Lower lobe of right lung (tissue), 2 donors: ENCODE measurements at regions not wholly inside any gene's neighbourhood (a gene's known extent, or its start where the extent isn't known, plus 50 kb on each side); places are given as distances from the start of the nearest gene placed in this dataset.

Experiments used
- ATAC-seq, 2 donors: fragments of 200-7000 bp; cut with Tn5 transposase; one replicate each; pipeline ENCODE4 v1.9.1; 2020 to 2022; ENCODE audit warnings: mild to moderate bottlenecking in 2 of 2, moderate library complexity in 2 of 2
- DNase-seq: peaks from one replicate; pipeline ENCODE4 v3.0.0-alpha.2; 2020
- H3K27ac ChIP-seq: fragments of 200-600 bp; one replicate; pipeline ENCODE4 v1.8.0; 2022
- H3K27me3 ChIP-seq: fragments of 200-600 bp; one replicate; pipeline ENCODE4 v1.8.0; 2022; ENCODE audit warnings: low read depth
- H3K36me3 ChIP-seq: fragments of 200-600 bp; one replicate; pipeline ENCODE4 v1.8.0; 2022; ENCODE audit warnings: mild to moderate bottlenecking
- H3K4me1 ChIP-seq: fragments of 200-600 bp; one replicate; pipeline ENCODE4 v1.8.0; 2022
- H3K4me3 ChIP-seq: fragments of 200-600 bp; one replicate; pipeline ENCODE4 v1.8.0; 2022; ENCODE audit warnings: mild to moderate bottlenecking
- H3K9me3 ChIP-seq: fragments of 200-600 bp; one replicate; pipeline ENCODE4 v1.8.0; 2022
- intact Hi-C: fragments of 100-400 bp; cut with DNase I; formaldehyde crosslinking; loops from one replicate; pipeline ENCODE4 v1.11.0; 2022
- TF ChIP-seq, protein P1 (sequence below): fragments of 200-600 bp; IDR thresholded peaks from one replicate; pipeline ENCODE4 v1.8.0; 2022; ENCODE audit warnings: antibody characterized with exemption, mild to moderate bottlenecking
- donor health status: DM: no; HTN: yes; CAD: no; lungs with severe emphysema.

DNA sequence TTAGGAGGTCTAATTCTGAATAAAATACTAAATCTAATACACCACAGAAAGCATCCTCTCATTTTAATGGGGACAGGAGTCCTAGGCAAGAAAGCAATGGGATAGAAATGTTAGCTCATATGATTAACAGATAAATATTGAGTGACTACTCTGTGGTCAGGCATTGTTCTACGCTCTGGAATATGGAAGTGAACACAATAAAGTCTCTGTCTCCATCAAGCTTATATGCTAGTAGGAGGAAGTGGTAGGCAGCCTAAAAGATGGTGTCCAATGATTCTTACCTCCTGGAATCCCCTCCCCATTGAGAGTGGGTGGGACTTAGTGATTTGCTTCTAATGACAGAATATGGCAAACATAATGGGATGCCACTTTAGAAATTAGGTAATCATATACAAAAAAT is 160.3 kb upstream of the PDGFD start:
- H3K9me3 ChIP-seq = no peaks in the 10 kb centered on the region
- TF ChIP-seq, protein P1, sequence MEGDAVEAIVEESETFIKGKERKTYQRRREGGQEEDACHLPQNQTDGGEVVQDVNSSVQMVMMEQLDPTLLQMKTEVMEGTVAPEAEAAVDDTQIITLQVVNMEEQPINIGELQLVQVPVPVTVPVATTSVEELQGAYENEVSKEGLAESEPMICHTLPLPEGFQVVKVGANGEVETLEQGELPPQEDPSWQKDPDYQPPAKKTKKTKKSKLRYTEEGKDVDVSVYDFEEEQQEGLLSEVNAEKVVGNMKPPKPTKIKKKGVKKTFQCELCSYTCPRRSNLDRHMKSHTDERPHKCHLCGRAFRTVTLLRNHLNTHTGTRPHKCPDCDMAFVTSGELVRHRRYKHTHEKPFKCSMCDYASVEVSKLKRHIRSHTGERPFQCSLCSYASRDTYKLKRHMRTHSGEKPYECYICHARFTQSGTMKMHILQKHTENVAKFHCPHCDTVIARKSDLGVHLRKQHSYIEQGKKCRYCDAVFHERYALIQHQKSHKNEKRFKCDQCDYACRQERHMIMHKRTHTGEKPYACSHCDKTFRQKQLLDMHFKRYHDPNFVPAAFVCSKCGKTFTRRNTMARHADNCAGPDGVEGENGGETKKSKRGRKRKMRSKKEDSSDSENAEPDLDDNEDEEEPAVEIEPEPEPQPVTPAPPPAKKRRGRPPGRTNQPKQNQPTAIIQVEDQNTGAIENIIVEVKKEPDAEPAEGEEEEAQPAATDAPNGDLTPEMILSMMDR = no peak
- H3K4me1 ChIP-seq = no peaks in the 10 kb centered on the region
- intact Hi-C loops = no loop called here
- H3K36me3 ChIP-seq = no peaks in the 10 kb centered on the region
- no peaks in the 10 kb centered on the region for H3K27me3 ChIP-seq
- H3K4me3 ChIP-seq = no peak overlapping the region
- ATAC-seq = no peak
- H3K27ac ChIP-seq = no peak overlapping the region
- DNase-seq = no peak

DNA sequence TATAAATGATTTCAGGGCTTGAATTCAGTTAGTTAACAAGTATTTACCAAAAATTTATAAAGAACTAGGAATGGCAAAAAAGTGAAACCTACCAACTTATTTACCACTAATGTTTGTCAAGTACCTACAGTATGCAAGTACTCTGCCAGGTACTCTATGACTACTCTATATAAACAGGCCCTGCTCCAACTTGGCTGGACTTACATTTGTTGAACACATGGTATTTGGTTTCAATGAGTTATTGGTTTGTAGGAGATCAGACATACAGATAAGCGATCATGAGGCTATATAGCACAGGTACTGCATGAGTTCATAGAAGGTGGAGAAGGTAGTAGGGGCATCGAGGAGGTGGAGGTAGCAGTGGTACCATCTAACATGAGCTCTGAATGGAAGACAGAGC is 159.9 kb upstream of the PDGFD start:
- DNase-seq = no peak
- intact Hi-C loops = no loop called here

DNA sequence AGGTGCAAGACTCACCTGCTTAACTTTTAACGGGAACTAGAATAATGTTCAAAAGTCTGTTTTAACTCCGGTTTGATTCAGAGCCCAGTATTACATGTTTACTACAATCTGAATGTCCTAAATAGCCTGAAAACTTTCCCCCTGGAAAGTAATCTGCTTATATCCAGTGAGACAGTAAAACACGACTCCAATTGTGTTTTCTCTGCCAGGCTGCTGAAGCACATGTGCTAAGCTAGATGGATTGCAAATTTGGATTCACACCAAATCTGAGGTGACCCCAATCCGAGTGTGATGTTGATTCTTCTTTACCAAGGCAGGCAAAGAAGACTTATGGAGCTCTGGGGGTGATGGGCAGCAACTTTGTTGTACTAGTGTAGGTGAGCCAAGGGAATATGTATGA is 158.7 kb upstream of the PDGFD start:
- intact Hi-C loops = no loop called here
- no peak for DNase-seq

More for the DNA sequence above, 159.9 kb upstream of the PDGFD start:
- H3K27ac ChIP-seq = no peak overlapping the region
- no peak overlapping the region for H3K4me3 ChIP-seq
- TF ChIP-seq, protein P1 = no peak
- H3K9me3 ChIP-seq = no peaks in the 10 kb centered on the region
- no peaks in the 10 kb centered on the region for H3K36me3 ChIP-seq
- no peaks in the 10 kb centered on the region for H3K4me1 ChIP-seq
- ATAC-seq = no peak
- no peaks in the 10 kb centered on the region for H3K27me3 ChIP-seq

DNA sequence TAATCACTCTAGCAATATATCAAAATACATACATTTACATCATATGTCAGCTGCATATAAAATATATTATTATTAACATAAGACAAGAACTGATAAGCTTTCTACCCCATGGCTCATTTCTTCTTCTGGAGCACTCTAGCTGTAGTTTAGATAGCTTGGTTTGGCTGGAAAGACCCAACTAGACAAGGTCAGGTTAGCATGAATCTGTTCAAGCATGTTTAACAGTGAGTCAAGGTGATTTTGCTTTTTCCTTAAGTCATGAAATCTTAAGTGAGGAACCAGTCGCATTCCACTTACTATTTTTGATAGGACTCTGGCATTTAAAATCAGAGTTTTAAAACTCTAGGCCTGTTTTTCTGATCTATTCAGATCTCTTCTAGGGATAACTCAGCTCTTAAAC is 157.0 kb upstream of the PDGFD start:
- ATAC-seq (no peak), DNase-seq (no peak)
- no peak overlapping the region for H3K27ac ChIP-seq
- intact Hi-C loops = no loop called here
- H3K4me3 ChIP-seq = no peak overlapping the region
- H3K36me3 ChIP-seq = no peaks in the 10 kb centered on the region
- TF ChIP-seq, protein P1 = no peak
- H3K9me3 ChIP-seq = no peaks in the 10 kb centered on the region
- H3K27me3 ChIP-seq = no peaks in the 10 kb centered on the region
- no peaks in the 10 kb centered on the region for H3K4me1 ChIP-seq

More for the DNA sequence above, 158.7 kb upstream of the PDGFD start:
- no peak overlapping the region for H3K4me3 ChIP-seq
- no peak for ATAC-seq
- no peaks in the 10 kb centered on the region for H3K9me3 ChIP-seq
- no peaks in the 10 kb centered on the region for H3K4me1 ChIP-seq
- no peaks in the 10 kb centered on the region for H3K36me3 ChIP-seq
- no peak overlapping the region for H3K27ac ChIP-seq
- TF ChIP-seq, protein P1 = no peak
- H3K27me3 ChIP-seq = no peaks in the 10 kb centered on the region

DNA sequence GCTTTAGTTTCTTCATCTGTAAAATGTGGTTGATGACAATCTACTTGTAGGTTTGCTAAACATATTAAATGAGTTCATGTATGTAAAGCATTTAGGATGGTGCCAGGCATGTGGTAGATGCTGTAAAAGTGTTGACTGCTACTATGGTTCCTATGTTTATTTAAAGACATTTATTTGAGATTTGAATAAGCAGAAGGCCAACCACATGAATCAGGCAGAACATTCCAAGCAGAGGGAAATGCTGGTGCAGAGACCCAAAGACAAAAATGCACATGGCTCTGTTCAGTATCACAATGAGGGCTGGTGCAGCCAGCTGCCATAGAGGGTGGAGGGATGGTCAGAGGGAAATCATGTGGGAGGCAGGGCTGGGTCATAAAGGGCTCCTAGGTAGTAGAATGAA is 156.2 kb upstream of the PDGFD start:
- no peaks in the 10 kb centered on the region for H3K9me3 ChIP-seq
- H3K4me3 ChIP-seq = no peak overlapping the region
- intact Hi-C loops = no loop called here
- H3K27me3 ChIP-seq = no peaks in the 10 kb centered on the region
- H3K27ac ChIP-seq = no peak overlapping the region
- H3K36me3 ChIP-seq = no peaks in the 10 kb centered on the region
- H3K4me1 ChIP-seq = no peaks in the 10 kb centered on the region
- TF ChIP-seq, protein P1 = no peak
- no peak for DNase-seq
- no peak for ATAC-seq

DNA sequence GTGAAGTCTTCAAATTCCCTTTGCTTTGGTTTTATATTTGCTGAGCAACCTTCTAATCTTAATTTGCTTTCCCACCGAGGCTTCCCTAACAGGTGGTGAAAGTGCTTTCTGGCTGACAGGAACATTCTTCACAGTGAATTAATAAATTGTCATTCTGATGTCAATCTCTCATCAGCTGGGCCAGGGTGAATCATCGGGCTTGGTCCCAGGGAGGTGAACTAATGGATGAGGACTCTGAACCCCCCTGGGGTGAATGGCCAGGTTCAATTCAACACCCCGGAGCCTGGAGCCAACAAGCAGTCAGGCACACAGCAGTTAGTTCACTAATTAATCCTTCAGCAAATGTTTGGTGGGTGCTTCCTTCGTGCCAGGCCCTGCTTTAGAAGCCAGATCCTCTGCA is 155.4 kb upstream of the PDGFD start:
- H3K27ac ChIP-seq = no peak overlapping the region
- no peaks in the 10 kb centered on the region for H3K4me1 ChIP-seq
- H3K36me3 ChIP-seq = no peaks in the 10 kb centered on the region
- TF ChIP-seq, protein P1 = no peak
- no peak overlapping the region for H3K4me3 ChIP-seq
- H3K27me3 ChIP-seq = no peaks in the 10 kb centered on the region
- H3K9me3 ChIP-seq = no peaks in the 10 kb centered on the region
- no peak for DNase-seq
- intact Hi-C loops = no loop called here
- ATAC-seq = no peak
